ENCODE measurements at regions not wholly inside any gene's neighbourhood (a gene's known extent, or its start where the extent isn't known, plus 50 kb on each side); places are given as distances from the start of the nearest gene placed in this dataset.

GRCh38 chr14:56905282-56905681 lies 95.0 kb upstream of the OTX2 start:
- Histone ChIP-seq H3K4me2 (ENCODE audit: insufficient read depth, low read length) (no peak overlapping the region), H4K20me1 (replicated peaks; ENCODE audit: control insufficient read depth, extremely low read depth, insufficient read depth, low read length) (no peaks in the 10 kb centered on the region), H3K9me1 (replicated peaks; ENCODE audit: control insufficient read depth, extremely low read depth, insufficient read depth, low read length) (no peaks in the 10 kb centered on the region), H3K27me3 (ENCODE audit: control insufficient read depth in 2 of 2, insufficient read depth in 2 of 2, low read length in 2 of 2) (peaks cover 0 to 7% of the 10 kb centered on the region in 2 experiments), H3K4me1 (ENCODE audit: control insufficient read depth, extremely low read depth, insufficient read depth, low read length) (no peaks in the 10 kb centered on the region), H3K9me3 (replicated peaks; ENCODE audit: control insufficient read depth, insufficient read depth, low read length) (no peaks in the 10 kb centered on the region), H3K79me2 (ENCODE audit: control insufficient read depth, insufficient read depth, low read length) (no peaks in the 10 kb centered on the region), H2AFZ (ENCODE audit: low read depth, low read length) (no peak overlapping the region), H3K36me3 (ENCODE audit: control insufficient read depth in 2 of 2, extremely low read depth in 1 of 2, insufficient read depth in 2 of 2, low read length in 2 of 2) (no peaks in the 10 kb centered on the region), H3K27ac (ENCODE audit: insufficient read depth, low read depth, low read length) (no peak overlapping the region), H3K4me3 (replicated peaks in 1 of 3; ENCODE audit: insufficient read depth in 1 of 3, low read depth in 1 of 3, low read length in 3 of 3) (no peak overlapping the region), H3K9ac (replicated peaks; ENCODE audit: extremely low read depth, insufficient read depth, low read length) (no peak overlapping the region)
- intact Hi-C loops (cut with micrococcal nuclease) (no loop called here), dilution Hi-C loops (cut with MboI; ENCODE audit: extremely low pct_ligation_motif_present, low sequenced_read_pairs) (no loop called here)
- no peak for TF ChIP-seq MYC (IDR thresholded peaks at IDR 0.05; ENCODE audit: low read depth, low read length)
- TF ChIP-seq EZH2 (IDR thresholded peaks at IDR 0.05; ENCODE audit: borderline replicate concordance, low read depth, low read length, severe bottlenecking), result no peak
- TF ChIP-seq MAX (IDR thresholded peaks at IDR 0.05; ENCODE audit: insufficient read depth, insufficient read length), result no peak
- TF ChIP-seq POLR2A (IDR thresholded peaks at IDR 0.05; ENCODE audit: low read depth, low read length), result no peak
- TF ChIP-seq GATA2 (IDR thresholded peaks at IDR 0.05; ENCODE audit: insufficient read depth, insufficient read length, low read depth, low read length), result no peak
- TF ChIP-seq FOS (IDR thresholded peaks at IDR 0.05; ENCODE audit: borderline replicate concordance, insufficient read depth, low read length), result no peak
- no peak for TF ChIP-seq POLR2AphosphoS5 (IDR thresholded peaks at IDR 0.05; ENCODE audit: insufficient read depth, low read depth, low read length)
- TF ChIP-seq CTCF (IDR thresholded peaks at IDR 0.05; ENCODE audit: extremely low read depth in 1 of 2, insufficient read depth in 1 of 2, low read depth in 1 of 2, low read length in 2 of 2), result no peak
- CTCF ChIA-PET, result no interaction called here
- POLR2A ChIA-PET, result no interaction called here
- no peak for FAIRE-seq
- no TSS peak for BruUV-seq (replicated peaks)
- no peak for DNase-seq (ENCODE audit: low read depth, low spot score)
